Activated CD4-positive, alpha-beta T cell treated with anti-CD3 and anti-CD28 coated beads, Interleukin-2, Interleukin-6, amounts not matched to agents 100 ng/mL and 50 ng/mL, durations not matched to agents 16 hours and 8 hours (primary cell): ENCODE measurements at regions not wholly inside any gene's neighbourhood (a gene's known extent, or its start where the extent isn't known, plus 50 kb on each side); places are given as distances from the start of the nearest gene placed in this dataset.
"Not testable (repeated sequence)": the region's sequence is repeated elsewhere in the genome, so short reads cannot be mapped to it uniquely, and the experiment has no call there.

Source experiments
- DNase-seq: peaks from one replicate; pipeline ENCODE4 v3.0.0-alpha.2; 2020

GRCh38 chr15:79492065-79492464 lies 59.9 kb downstream of the MINAR1 start:
- DNase-seq, result no peak

GRCh38 chr15:79494384-79494909 lies 62.3 kb downstream of the MINAR1 start:
- no peak for DNase-seq

GRCh38 chr15:79494963-79495755 lies 63.0 kb downstream of the MINAR1 start:
- no peak for DNase-seq

- no peak for DNase-seq
Observed at GRCh38 chr15:79495775-79496174, 63.6 kb downstream of the MINAR1 start.

- no peak for DNase-seq
Observed at GRCh38 chr15:79496838-79497237, 64.7 kb downstream of the MINAR1 start.

- DNase-seq, result no peak
Observed at GRCh38 chr15:79501086-79501485, 69.0 kb downstream of the MINAR1 start.

- DNase-seq, result no peak
Observed at GRCh38 chr15:79505956-79506355, 73.8 kb downstream of the MINAR1 start.

GRCh38 chr15:79512844-79513243 lies 80.7 kb downstream of the MINAR1 start:
- DNase-seq, result not testable (repeated sequence)

- no peak for DNase-seq
Observed at GRCh38 chr15:79513417-79513816, 81.3 kb downstream of the MINAR1 start.

GRCh38 chr15:79513940-79514339 lies 81.8 kb downstream of the MINAR1 start:
- no peak for DNase-seq

GRCh38 chr15:79515300-79516027 lies 83.3 kb downstream of the MINAR1 start:
- no peak for DNase-seq

- no peak for DNase-seq
Observed at GRCh38 chr15:79516155-79516554, 84.0 kb downstream of the MINAR1 start.

GRCh38 chr15:79516646-79517045 lies 84.5 kb downstream of the MINAR1 start:
- no peak for DNase-seq

GRCh38 chr15:79519628-79520027 lies 87.5 kb downstream of the MINAR1 start:
- DNase-seq, result no peak

- no peak for DNase-seq
Observed at GRCh38 chr15:79520654-79521053, 88.5 kb downstream of the MINAR1 start.

- DNase-seq, result no peak
Observed at GRCh38 chr15:79522656-79523055, 90.5 kb downstream of the MINAR1 start.

GRCh38 chr15:79523266-79523665 lies 91.1 kb downstream of the MINAR1 start:
- DNase-seq, result no peak

- DNase-seq, result no peak
Observed at GRCh38 chr15:79524531-79524930, 92.4 kb downstream of the MINAR1 start.

- DNase-seq, result no peak
Observed at GRCh38 chr15:79526376-79526775, 94.2 kb downstream of the MINAR1 start.

- no peak for DNase-seq
Observed at GRCh38 chr15:79527821-79528220, 95.7 kb downstream of the MINAR1 start.

GRCh38 chr15:79529157-79529785 lies 97.1 kb downstream of the MINAR1 start:
- no peak for DNase-seq

- no peak for DNase-seq
Observed at GRCh38 chr15:79535536-79535935, 103.4 kb downstream of the MINAR1 start.

- DNase-seq, result no peak
Observed at GRCh38 chr15:79538527-79538926, 106.4 kb downstream of the MINAR1 start.

GRCh38 chr15:79539401-79539800 lies 107.3 kb downstream of the MINAR1 start:
- DNase-seq, result no peak
